ENCODE measurements at regions not wholly inside any gene's neighbourhood (a gene's known extent, or its start where the extent isn't known, plus 50 kb on each side); places are given as distances from the start of the nearest gene placed in this dataset.

- no peak for DNase-seq (ENCODE audit: low spot score)
- Histone ChIP-seq H3K4me3 (ENCODE audit: low read depth, low read length, poor library complexity, severe bottlenecking) (no peak overlapping the region), H2AFZ (ENCODE audit: low read length) (no peak overlapping the region), H3K4me2 (ENCODE audit: low read length) (no peak overlapping the region), H3K9me2 (ENCODE audit: insufficient read depth, low read length) (no peaks in the 10 kb centered on the region), H3K27ac (ENCODE audit: low read depth, low read length, poor library complexity, severe bottlenecking) (no peak overlapping the region), H3K9me3 (ENCODE audit: low read length) (no peaks in the 10 kb centered on the region), H3K79me2 (ENCODE audit: insufficient read depth, low read depth, low read length) (no peaks in the 10 kb centered on the region), H3K4me1 (ENCODE audit: insufficient read depth, low read length, poor library complexity, severe bottlenecking) (no peaks in the 10 kb centered on the region), H4K20me1 (ENCODE audit: insufficient read depth, low read length) (no peaks in the 10 kb centered on the region), H3K36me3 (ENCODE audit: insufficient read depth, low read length) (no peaks in the 10 kb centered on the region)
- CTCF ChIA-PET (ENCODE audit: unreplicated experiment) = no interaction called here
- no TSS peak for BruUV-seq (replicated peaks)
- intact Hi-C loops (cut with micrococcal nuclease; ENCODE audit: unreplicated experiment) = no loop called here
- no peak for TF ChIP-seq EZH2phosphoT487 (IDR thresholded peaks at IDR 0.05; ENCODE audit: borderline replicate concordance, low read depth, low read length)
- no peak for TF ChIP-seq CTCF (conservative IDR thresholded peaks at IDR 0.05; ENCODE audit: low read length)
- POLR2A ChIA-PET = interaction anchor here (0.6 kb wide), 1 partner anchor 17 kb away, joined by 6 read pairs; no protein-coding TSS in a partner anchor
These were observed 126.5 kb upstream of the HABP2 start for GRCh38 chr10:113426181-113426877.

- CTCF ChIA-PET (ENCODE audit: unreplicated experiment) = no interaction called here
- POLR2A ChIA-PET = no interaction called here
- intact Hi-C loops (cut with micrococcal nuclease; ENCODE audit: unreplicated experiment) = no loop called here
These were observed 125.6 kb upstream of the HABP2 start for GRCh38 chr10:113427236-113427735.

More at GRCh38 chr10:113427236-113427735, 125.6 kb upstream of the HABP2 start:
- no peaks in the 10 kb centered on the region for H3K9me2 ChIP-seq (ENCODE audit: insufficient read depth, low read length)
- no peak overlapping the region for H3K27ac ChIP-seq (ENCODE audit: low read depth, low read length, poor library complexity, severe bottlenecking)
- H3K9me3 ChIP-seq (ENCODE audit: low read length) = no peaks in the 10 kb centered on the region
- no peaks in the 10 kb centered on the region for H3K4me1 ChIP-seq (ENCODE audit: insufficient read depth, low read length, poor library complexity, severe bottlenecking)
- DNase-seq (ENCODE audit: low spot score) = no peak
- no peak overlapping the region for H3K4me3 ChIP-seq (ENCODE audit: low read depth, low read length, poor library complexity, severe bottlenecking)
- no peak overlapping the region for H2AFZ ChIP-seq (ENCODE audit: low read length)
- no TSS peak for BruUV-seq (replicated peaks)
- no peaks in the 10 kb centered on the region for H3K79me2 ChIP-seq (ENCODE audit: insufficient read depth, low read depth, low read length)
- no peaks in the 10 kb centered on the region for H4K20me1 ChIP-seq (ENCODE audit: insufficient read depth, low read length)
- no peaks in the 10 kb centered on the region for H3K36me3 ChIP-seq (ENCODE audit: insufficient read depth, low read length)
- H3K4me2 ChIP-seq (ENCODE audit: low read length) = no peak overlapping the region
- no peak for TF ChIP-seq EZH2phosphoT487 (IDR thresholded peaks at IDR 0.05; ENCODE audit: borderline replicate concordance, low read depth, low read length)
- no peak for TF ChIP-seq CTCF (conservative IDR thresholded peaks at IDR 0.05; ENCODE audit: low read length)
